ENCODE measurements at regions not wholly inside any gene's neighbourhood (a gene's known extent, or its start where the extent isn't known, plus 50 kb on each side); places are given as distances from the start of the nearest gene placed in this dataset.
A peak's percentile ranks its signal among the peaks of the same experiment; 100 is the strongest.

DNA sequence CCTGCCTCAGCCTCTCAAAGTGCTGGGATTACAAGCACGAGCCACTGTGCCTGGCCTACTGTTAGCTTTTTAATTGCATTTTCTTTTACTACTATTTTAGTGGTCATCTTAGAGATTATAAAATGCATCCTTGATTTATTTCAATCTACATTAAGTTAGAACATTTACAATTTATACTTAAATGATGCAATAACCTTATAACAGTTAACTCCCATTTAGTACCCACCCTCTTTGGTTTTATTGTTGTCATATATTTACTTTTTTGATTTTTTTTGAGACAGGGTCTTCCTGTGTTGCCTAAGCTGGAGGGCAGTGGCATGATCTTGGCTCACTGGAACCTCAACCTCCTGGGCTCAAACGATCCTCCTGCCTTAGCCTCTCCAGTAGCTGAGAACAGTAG lies 77.3 kb downstream of the PPCDC start:
- no peak overlapping the region for H3K27ac Mint-ChIP-seq

DNA sequence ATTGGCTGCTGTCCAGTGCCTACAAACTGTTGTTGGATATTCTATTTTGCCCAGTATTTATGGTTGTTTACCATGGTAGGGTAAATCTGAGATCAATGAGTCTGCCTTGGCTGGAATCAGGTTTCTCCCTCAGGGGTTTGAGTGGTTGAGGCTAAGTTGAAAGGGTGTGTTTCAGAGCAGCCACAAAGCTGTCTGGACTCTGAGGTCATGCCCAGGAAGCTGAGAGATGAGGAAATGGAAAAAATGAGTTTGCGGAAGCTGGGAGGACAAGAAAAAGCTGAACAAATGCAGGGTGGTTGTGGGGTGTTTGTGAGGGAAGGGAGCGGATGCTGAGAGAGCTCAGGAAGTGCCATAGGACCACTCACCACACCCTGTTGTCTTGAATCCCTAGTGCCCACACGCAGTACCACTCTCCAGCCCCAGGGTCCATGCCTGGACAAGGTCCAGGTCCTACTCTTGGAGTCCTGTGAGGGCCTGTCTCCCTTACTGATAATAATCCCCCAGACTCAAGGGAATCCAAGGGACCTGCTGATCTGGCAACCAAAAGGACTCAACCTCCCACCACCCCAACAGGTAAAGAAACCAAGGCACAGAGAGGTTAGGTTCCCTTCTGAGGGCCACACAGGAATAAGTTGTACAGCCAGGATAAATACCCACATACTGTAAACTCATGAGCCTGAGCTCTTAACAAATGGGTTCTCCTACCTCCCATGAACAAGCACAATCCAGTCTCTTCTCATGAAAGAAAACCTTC lies 81.6 kb downstream of the PPCDC start:
- TF ChIP-seq, protein P1, sequence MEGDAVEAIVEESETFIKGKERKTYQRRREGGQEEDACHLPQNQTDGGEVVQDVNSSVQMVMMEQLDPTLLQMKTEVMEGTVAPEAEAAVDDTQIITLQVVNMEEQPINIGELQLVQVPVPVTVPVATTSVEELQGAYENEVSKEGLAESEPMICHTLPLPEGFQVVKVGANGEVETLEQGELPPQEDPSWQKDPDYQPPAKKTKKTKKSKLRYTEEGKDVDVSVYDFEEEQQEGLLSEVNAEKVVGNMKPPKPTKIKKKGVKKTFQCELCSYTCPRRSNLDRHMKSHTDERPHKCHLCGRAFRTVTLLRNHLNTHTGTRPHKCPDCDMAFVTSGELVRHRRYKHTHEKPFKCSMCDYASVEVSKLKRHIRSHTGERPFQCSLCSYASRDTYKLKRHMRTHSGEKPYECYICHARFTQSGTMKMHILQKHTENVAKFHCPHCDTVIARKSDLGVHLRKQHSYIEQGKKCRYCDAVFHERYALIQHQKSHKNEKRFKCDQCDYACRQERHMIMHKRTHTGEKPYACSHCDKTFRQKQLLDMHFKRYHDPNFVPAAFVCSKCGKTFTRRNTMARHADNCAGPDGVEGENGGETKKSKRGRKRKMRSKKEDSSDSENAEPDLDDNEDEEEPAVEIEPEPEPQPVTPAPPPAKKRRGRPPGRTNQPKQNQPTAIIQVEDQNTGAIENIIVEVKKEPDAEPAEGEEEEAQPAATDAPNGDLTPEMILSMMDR (IDR thresholded peaks at IDR 0.05; ENCODE audit: unreplicated experiment in 3 of 3) = no peak
- H3K27me3 Mint-ChIP-seq (ENCODE audit: low read depth) = no peaks in the 10 kb centered on the region
- H3K4me1 Mint-ChIP-seq = peaks cover 11% of the 10 kb centered on the region
- peak overlapping the region; percentile 83 to 89 (median 84) for H3K27ac Mint-ChIP-seq
- no peaks in the 10 kb centered on the region for H3K36me3 Mint-ChIP-seq (ENCODE audit: low read depth)
- H3K4me3 Mint-ChIP-seq = peak overlapping the region in 1 of 3 experiments; percentile 26
- H3K9me3 Mint-ChIP-seq = no peaks in the 10 kb centered on the region

More for the DNA sequence above, 77.3 kb downstream of the PPCDC start:
- TF ChIP-seq, protein P1 (IDR thresholded peaks at IDR 0.05; ENCODE audit: unreplicated experiment in 3 of 3) = no peak
- no peaks in the 10 kb centered on the region for H3K36me3 Mint-ChIP-seq (ENCODE audit: low read depth)
- H3K4me3 Mint-ChIP-seq = no peak overlapping the region
- H3K9me3 Mint-ChIP-seq = no peaks in the 10 kb centered on the region
- no peaks in the 10 kb centered on the region for H3K27me3 Mint-ChIP-seq (ENCODE audit: low read depth)
- peaks cover 6% of the 10 kb centered on the region for H3K4me1 Mint-ChIP-seq

DNA sequence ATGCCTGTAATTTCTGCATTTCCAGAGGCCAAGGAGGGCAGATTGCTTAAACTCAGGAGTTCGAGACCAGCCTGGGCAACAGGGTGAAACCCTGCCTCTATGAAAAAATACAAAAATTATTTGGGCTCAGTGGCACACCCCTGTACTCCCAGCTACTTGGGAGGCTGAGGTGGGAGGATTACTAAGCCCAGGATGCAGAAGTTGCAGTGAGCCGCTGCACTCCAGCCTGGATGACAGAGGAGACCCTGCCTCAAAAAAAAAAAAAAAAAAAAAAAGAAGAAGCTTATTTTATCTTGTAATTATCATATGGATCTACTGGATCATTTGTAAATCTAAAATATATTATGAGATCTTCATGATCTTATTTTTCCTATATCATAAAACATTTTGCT lies 84.1 kb downstream of the PPCDC start:
- Mint-ChIP-seq H3K9me3 (no peaks in the 10 kb centered on the region), H3K27ac (no peak overlapping the region), H3K36me3 (ENCODE audit: low read depth) (no peaks in the 10 kb centered on the region), H3K27me3 (ENCODE audit: low read depth) (no peaks in the 10 kb centered on the region), H3K4me3 (no peak overlapping the region), H3K4me1 (peaks cover 11% of the 10 kb centered on the region)
- TF ChIP-seq, protein P1 (IDR thresholded peaks at IDR 0.05; ENCODE audit: unreplicated experiment in 3 of 3) = no peak

DNA sequence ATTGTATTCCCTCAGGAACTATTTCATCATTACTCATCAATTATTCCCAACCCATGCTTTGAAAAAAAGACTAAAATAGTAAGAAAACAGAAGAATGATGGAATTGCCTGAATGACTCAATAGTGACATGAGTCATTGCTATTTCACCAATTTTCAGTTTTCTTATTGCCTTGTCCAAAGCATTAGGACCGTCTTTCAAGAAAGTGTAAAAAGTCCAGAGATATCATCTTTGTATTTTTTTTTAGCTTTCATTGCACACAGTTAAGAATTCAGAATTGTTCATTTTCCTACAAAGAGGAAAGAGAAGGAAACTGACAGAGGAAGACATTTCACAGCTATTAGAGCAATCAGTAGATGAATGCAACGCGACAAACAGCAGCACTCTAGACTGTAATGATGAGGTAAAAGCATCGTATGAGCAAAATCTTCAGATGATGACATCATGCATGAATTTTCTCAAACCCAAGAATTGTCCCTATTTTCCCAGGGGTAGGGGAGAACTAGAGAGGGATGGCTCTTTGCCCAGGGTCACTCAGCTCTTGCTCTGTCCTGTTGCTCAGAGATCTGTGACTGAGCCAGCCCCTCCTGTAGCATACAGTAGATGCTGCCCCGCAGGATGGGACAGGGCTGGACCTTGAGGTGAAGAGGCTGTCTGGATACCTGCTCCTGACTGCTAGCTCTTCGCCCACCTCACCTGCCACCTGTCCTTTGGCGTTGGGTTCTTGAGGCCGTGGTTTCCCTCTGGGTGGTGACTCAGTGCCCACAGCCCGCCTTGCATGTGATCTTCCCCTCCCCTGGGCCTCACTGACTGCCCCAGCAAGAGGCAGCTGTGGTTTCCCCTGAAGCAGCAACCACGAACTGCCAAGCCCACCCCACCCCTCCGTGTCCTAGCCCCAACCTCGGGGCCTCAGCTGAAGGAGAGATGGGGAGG lies 84.8 kb downstream of the PPCDC start:
- H3K27ac Mint-ChIP-seq = no peak overlapping the region
- peaks cover 5% of the 10 kb centered on the region for H3K9me3 Mint-ChIP-seq
- H3K36me3 Mint-ChIP-seq (ENCODE audit: low read depth) = no peaks in the 10 kb centered on the region
- TF ChIP-seq, protein P1 (IDR thresholded peaks at IDR 0.05; ENCODE audit: unreplicated experiment in 3 of 3) = no peak
- no peak overlapping the region for H3K4me3 Mint-ChIP-seq
- peaks cover 11% of the 10 kb centered on the region for H3K4me1 Mint-ChIP-seq
- H3K27me3 Mint-ChIP-seq (ENCODE audit: low read depth) = peaks cover 2% of the 10 kb centered on the region

DNA sequence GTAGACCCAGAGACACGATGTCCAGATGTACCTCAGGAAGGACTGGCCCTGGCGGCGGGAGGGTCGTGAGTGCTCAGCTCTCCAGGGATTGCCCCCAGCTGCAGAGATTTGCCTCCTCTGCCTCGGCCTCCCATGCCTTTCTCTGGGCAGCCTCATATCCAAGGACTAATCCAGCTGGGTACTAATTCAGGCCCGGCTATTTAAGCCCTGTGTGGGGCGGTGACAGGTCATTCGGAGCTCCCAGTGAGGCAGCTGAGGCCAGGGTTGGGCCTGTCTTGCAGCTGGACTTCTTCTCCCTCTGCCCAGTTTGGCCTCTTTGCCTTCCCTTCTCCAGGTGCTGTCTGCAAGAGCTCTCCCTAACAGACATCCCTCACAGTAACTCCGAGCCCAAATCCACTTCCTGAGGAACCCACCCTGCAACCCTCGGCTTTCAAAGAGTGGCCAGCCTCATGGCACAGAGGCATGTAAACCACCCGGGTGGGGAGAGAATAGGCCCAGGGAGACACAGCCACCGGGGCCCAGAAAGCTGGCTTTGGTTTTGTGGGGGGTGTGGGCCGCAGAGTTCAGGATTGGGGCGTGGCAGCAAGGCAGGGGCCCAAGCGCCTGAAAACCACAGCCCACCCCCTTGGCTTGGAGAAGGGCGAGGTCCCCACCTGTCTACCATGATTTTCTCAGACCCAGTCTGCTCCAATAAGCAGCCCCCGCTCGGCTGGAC lies 85.8 kb downstream of the PPCDC start:
- Mint-ChIP-seq H3K4me3 (no peak overlapping the region), H3K27ac (no peak overlapping the region), H3K9me3 (peaks cover 10% of the 10 kb centered on the region), H3K36me3 (ENCODE audit: low read depth) (peaks cover 2% of the 10 kb centered on the region), H3K4me1 (peaks cover 11% of the 10 kb centered on the region), H3K27me3 (ENCODE audit: low read depth) (peaks cover 3% of the 10 kb centered on the region)
- TF ChIP-seq, protein P1 (IDR thresholded peaks at IDR 0.05; ENCODE audit: unreplicated experiment in 3 of 3) = no peak

All from nephron (organoid).